ENCODE measurements at regions not wholly inside any gene's neighbourhood (a gene's known extent, or its start where the extent isn't known, plus 50 kb on each side); places are given as distances from the start of the nearest gene placed in this dataset.

GRCh38 chr2:203803053-203803429 lies 64.5 kb upstream of the CTLA4 start:
- POLR2A ChIA-PET: interaction anchor here (0.8 kb wide), 1 partner anchor 11 kb away, joined by 3 read pairs; no protein-coding TSS in a partner anchor

More at GRCh38 chr2:203803053-203803429, 64.5 kb upstream of the CTLA4 start:
- DNase-seq (ENCODE audit: low spot score) (no peak), FAIRE-seq (no peak), ATAC-seq (no peak)
- intact Hi-C loops (cut with micrococcal nuclease; ENCODE audit: unreplicated experiment) (no loop called here), in situ Hi-C loops (cut with HindIII; ENCODE audit: extremely low pct_ligation_motif_present, low pct_unique_long_range_greater_than_20kb) (loop anchor here (25.0 kb wide), 2 partner anchors 966 to 1216 kb away; no protein-coding TSS in a partner anchor)
- Histone ChIP-seq H3K36me3 (replicated peaks in 1 of 2; ENCODE audit: control insufficient read depth in 1 of 2, insufficient read depth in 2 of 2, low read length in 2 of 2) (no peaks in the 10 kb centered on the region), H3K9me3 (ENCODE audit: low read length) (peaks cover 15% of the 10 kb centered on the region), H3K4me1 (ENCODE audit: insufficient read depth, low read length) (no peaks in the 10 kb centered on the region), H4K20me1 (ENCODE audit: insufficient read depth, low read length) (no peaks in the 10 kb centered on the region), H3K27me3 (ENCODE audit: control insufficient read depth in 1 of 2, insufficient read depth in 2 of 2, low read length in 2 of 2) (no peaks in the 10 kb centered on the region), H3K9ac (ENCODE audit: insufficient read depth, low read depth, low read length) (no peak overlapping the region), H3K27ac (ENCODE audit: extremely low read length, insufficient read depth, low read length) (no peak overlapping the region), H3K79me2 (ENCODE audit: insufficient read depth, low read length) (no peaks in the 10 kb centered on the region), H3K4me3 (replicated peaks in 1 of 3; ENCODE audit: insufficient read depth in 1 of 3, low read depth in 2 of 3, low read length in 3 of 3) (no peak overlapping the region), H3K4me2 (ENCODE audit: low read depth, low read length) (no peak overlapping the region), H2AFZ (ENCODE audit: low read length) (no peak overlapping the region)
- WGBS (ENCODE audit: low lambda C conversion rate): 95% methylated on average over 1 of the region's 1 CpG
- CTCF ChIA-PET (ENCODE audit: low intra/inter-chr PET ratio, low total read pairs): no interaction called here
- TF ChIP-seq PRDM4 (CRISPR knock-in tag; IDR thresholded peaks at IDR 0.05; ENCODE audit: borderline replicate concordance) (no peak), ZNF496 (CRISPR knock-in tag; IDR thresholded peaks at IDR 0.05; ENCODE audit: insufficient replicate concordance) (no peak), MIER3 (CRISPR knock-in tag; IDR thresholded peaks at IDR 0.05; ENCODE audit: borderline replicate concordance) (no peak), PAXIP1 (CRISPR knock-in tag; conservative IDR thresholded peaks at IDR 0.05) (no peak), HDAC6 (IDR thresholded peaks at IDR 0.05; ENCODE audit: low read depth, low read length) (no peak)
- no TSS peak for BruUV-seq (replicated peaks)

Data from HepG2 (cell line).